ENCODE measurements at regions not wholly inside any gene's neighbourhood (a gene's known extent, or its start where the extent isn't known, plus 50 kb on each side); places are given as distances from the start of the nearest gene placed in this dataset.
A peak's percentile ranks its signal among the peaks of the same experiment; 100 is the strongest.
"Not testable (repeated sequence)": the region's sequence is repeated elsewhere in the genome, so short reads cannot be mapped to it uniquely, and the experiment has no call there.

- Histone ChIP-seq H3K9ac (ENCODE audit: low read length) (no peak overlapping the region), H3K36me3 (ENCODE audit: control insufficient read depth, insufficient read depth, low read length, severe bottlenecking) (no peaks in the 10 kb centered on the region), H3K4me1 (ENCODE audit: control insufficient read depth, insufficient read depth, low read length) (no peaks in the 10 kb centered on the region), H3K27me3 (replicated peaks; ENCODE audit: control insufficient read depth, insufficient read depth, low read length) (no peaks in the 10 kb centered on the region), H3K9me3 (ENCODE audit: control insufficient read depth, low read length) (no peaks in the 10 kb centered on the region), H3K4me3 (ENCODE audit: low read length) (no peak overlapping the region)
- no peak for DNase-seq (ENCODE audit: low read depth)
Measured at GRCh38 chr4:64821219-64821976, 412.1 kb upstream of the TECRL start.

GRCh38 chr4:64814616-64815015, 405.4 kb upstream of the TECRL start:
- H3K36me3 ChIP-seq (ENCODE audit: control insufficient read depth, insufficient read depth, low read length, severe bottlenecking) = no peaks in the 10 kb centered on the region
- no peaks in the 10 kb centered on the region for H3K4me1 ChIP-seq (ENCODE audit: control insufficient read depth, insufficient read depth, low read length)
- no peaks in the 10 kb centered on the region for H3K9me3 ChIP-seq (ENCODE audit: control insufficient read depth, low read length)
- H3K4me3 ChIP-seq (ENCODE audit: low read length) = no peak overlapping the region
- no peak for DNase-seq (ENCODE audit: low read depth)
- no peaks in the 10 kb centered on the region for H3K27me3 ChIP-seq (replicated peaks; ENCODE audit: control insufficient read depth, insufficient read depth, low read length)
- H3K9ac ChIP-seq (ENCODE audit: low read length) = no peak overlapping the region

DNA sequence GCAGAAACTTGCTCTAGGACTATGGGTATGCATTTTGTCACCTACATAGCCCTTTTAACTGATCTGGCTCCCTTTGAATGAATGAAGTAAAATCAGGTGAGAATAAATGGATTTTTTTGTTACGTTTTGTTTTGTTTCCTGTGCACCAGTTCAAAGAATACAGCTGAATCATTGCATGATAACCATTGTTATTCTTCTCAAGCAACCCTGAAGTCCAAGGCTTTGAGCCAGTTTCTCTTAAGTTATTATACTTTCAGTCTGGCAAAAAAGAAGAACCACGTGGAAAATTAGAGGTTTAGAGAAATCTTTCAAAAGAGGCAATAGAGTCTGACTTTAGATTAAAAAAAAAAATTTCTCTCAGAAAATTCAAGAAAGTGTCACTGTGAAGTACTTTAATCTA, 398.6 kb upstream of the TECRL start:
- no peaks in the 10 kb centered on the region for H3K9me3 ChIP-seq (ENCODE audit: control insufficient read depth, low read length)
- peak; percentile 46 for DNase-seq (ENCODE audit: low read depth)
- H3K4me3 ChIP-seq (ENCODE audit: low read length) = no peak overlapping the region
- no peak overlapping the region for H3K9ac ChIP-seq (ENCODE audit: low read length)
- H3K4me1 ChIP-seq (ENCODE audit: control insufficient read depth, insufficient read depth, low read length) = no peaks in the 10 kb centered on the region
- H3K36me3 ChIP-seq (ENCODE audit: control insufficient read depth, insufficient read depth, low read length, severe bottlenecking) = no peaks in the 10 kb centered on the region
- no peaks in the 10 kb centered on the region for H3K27me3 ChIP-seq (replicated peaks; ENCODE audit: control insufficient read depth, insufficient read depth, low read length)

DNA sequence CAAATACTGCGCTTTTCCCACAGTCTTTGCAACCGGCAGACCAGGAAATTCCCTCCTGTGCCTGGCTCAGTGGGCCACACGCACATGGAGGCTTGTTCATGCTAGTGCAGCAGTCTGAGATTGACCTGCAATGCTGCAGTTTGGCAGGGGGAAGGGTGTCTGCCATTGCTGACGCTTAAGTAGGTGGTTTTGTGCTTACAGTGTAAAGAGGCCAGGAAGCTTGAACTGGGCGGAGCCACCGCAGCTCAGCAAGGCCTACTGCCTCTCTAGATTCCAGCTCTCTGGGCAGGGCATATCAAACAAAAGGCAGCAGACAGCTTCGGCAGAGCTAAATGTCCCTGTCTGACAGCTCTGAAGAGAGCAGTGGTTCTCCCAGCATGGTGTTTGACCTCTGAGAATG, 390.5 kb upstream of the TECRL start:
- Histone ChIP-seq H3K27me3 (replicated peaks; ENCODE audit: control insufficient read depth, insufficient read depth, low read length) (no peaks in the 10 kb centered on the region), H3K4me3 (ENCODE audit: low read length) (no peak overlapping the region), H3K9ac (ENCODE audit: low read length) (no peak overlapping the region), H3K4me1 (ENCODE audit: control insufficient read depth, insufficient read depth, low read length) (no peaks in the 10 kb centered on the region), H3K9me3 (ENCODE audit: control insufficient read depth, low read length) (no peaks in the 10 kb centered on the region), H3K36me3 (ENCODE audit: control insufficient read depth, insufficient read depth, low read length, severe bottlenecking) (no peaks in the 10 kb centered on the region)
- no peak for DNase-seq (ENCODE audit: low read depth)

DNA sequence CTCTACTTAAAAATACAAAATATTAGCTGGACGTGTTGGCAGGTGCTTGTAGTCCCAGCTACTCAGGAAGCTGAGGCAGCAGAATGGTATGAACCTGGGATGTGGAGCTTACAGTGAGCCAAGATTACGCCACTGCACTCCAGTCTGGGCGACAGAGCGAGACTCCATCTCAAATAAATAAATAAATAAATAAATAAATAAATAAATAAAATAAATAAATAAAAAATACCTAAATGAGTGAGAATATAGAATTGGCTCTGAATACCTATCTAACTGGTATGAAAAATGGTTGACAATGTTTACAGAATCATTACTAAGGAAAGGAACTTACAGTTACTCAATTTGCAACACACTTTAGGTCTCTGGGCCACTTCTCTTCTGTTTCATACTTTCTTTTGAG, 389.6 kb upstream of the TECRL start:
- not testable (repeated sequence) for H3K4me1 ChIP-seq (ENCODE audit: control insufficient read depth, insufficient read depth, low read length); H3K36me3 ChIP-seq (ENCODE audit: control insufficient read depth, insufficient read depth, low read length, severe bottlenecking); H3K4me3 ChIP-seq (ENCODE audit: low read length); H3K9me3 ChIP-seq (ENCODE audit: control insufficient read depth, low read length); H3K27me3 ChIP-seq (replicated peaks; ENCODE audit: control insufficient read depth, insufficient read depth, low read length); H3K9ac ChIP-seq (ENCODE audit: low read length); DNase-seq (ENCODE audit: low read depth)

- no peak for DNase-seq (ENCODE audit: low read depth)
- H3K4me3 ChIP-seq (ENCODE audit: low read length) = no peak overlapping the region
Measured at GRCh38 chr4:64796581-64796980, 387.3 kb upstream of the TECRL start.

DNA sequence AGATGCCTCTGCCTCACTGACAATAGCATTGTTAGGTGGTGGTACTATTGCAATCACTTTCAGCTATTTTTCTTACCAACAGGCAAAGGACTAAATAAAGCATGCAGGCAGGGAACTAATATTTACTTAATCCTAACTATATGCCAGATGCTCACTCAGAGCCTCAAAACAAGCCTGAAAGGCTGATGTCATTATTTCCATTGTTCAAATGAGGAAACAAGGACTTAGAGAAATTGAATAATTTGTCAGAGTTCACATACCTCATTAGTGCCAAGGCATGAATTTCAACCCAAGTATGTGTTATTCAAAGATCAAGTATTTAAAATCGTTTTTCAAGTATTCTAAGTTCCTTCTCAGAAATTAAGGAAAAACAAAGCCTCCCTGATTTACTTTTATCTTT, 374.9 kb upstream of the TECRL start:
- peak; percentile 76 for DNase-seq (ENCODE audit: low read depth)
- H3K9ac ChIP-seq (ENCODE audit: low read length) = no peak overlapping the region
- H3K9me3 ChIP-seq (ENCODE audit: control insufficient read depth, low read length) = no peaks in the 10 kb centered on the region
- H3K27me3 ChIP-seq (replicated peaks; ENCODE audit: control insufficient read depth, insufficient read depth, low read length) = no peaks in the 10 kb centered on the region
- H3K4me1 ChIP-seq (ENCODE audit: control insufficient read depth, insufficient read depth, low read length) = peaks cover 10% of the 10 kb centered on the region
- no peaks in the 10 kb centered on the region for H3K36me3 ChIP-seq (ENCODE audit: control insufficient read depth, insufficient read depth, low read length, severe bottlenecking)
- H3K4me3 ChIP-seq (ENCODE audit: low read length) = no peak overlapping the region

More at GRCh38 chr4:64796581-64796980, 387.3 kb upstream of the TECRL start:
- Histone ChIP-seq H3K27me3 (replicated peaks; ENCODE audit: control insufficient read depth, insufficient read depth, low read length) (no peaks in the 10 kb centered on the region), H3K9ac (ENCODE audit: low read length) (no peak overlapping the region), H3K36me3 (ENCODE audit: control insufficient read depth, insufficient read depth, low read length, severe bottlenecking) (no peaks in the 10 kb centered on the region), H3K9me3 (ENCODE audit: control insufficient read depth, low read length) (no peaks in the 10 kb centered on the region), H3K4me1 (ENCODE audit: control insufficient read depth, insufficient read depth, low read length) (no peaks in the 10 kb centered on the region)

DNA sequence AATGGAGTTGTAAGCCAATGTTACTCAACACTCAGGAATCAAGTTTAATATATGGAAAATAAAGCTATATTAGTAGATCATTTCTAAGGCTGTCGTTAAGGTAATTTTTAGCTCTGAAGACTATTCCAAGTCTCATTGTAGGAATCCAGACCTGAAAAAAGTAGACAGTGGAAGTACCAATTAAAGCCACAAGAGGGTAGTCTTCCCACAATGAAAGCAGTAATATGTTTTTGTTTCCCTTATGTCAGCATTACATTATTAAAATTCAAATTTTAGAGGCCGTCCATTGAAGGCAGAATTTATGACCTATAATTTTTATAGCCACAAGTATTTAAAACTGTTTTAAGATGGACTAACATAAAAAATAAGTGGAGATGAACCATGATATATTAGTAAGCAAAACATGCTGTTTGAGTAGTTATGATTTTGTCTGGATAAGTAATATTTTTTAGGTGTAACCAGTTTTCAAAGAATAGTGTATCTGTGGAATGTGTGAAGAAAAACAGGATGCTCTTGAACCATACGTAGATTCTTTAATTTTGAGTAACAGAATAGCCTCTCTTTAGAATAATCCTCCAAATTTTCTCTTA, 372.6 kb upstream of the TECRL start:
- no peaks in the 10 kb centered on the region for H3K27me3 ChIP-seq (replicated peaks; ENCODE audit: control insufficient read depth, insufficient read depth, low read length)
- no peaks in the 10 kb centered on the region for H3K36me3 ChIP-seq (ENCODE audit: control insufficient read depth, insufficient read depth, low read length, severe bottlenecking)
- H3K9me3 ChIP-seq (ENCODE audit: control insufficient read depth, low read length) = no peaks in the 10 kb centered on the region
- no peak overlapping the region for H3K9ac ChIP-seq (ENCODE audit: low read length)
- no peak overlapping the region for H3K4me3 ChIP-seq (ENCODE audit: low read length)
- peaks cover 10% of the 10 kb centered on the region for H3K4me1 ChIP-seq (ENCODE audit: control insufficient read depth, insufficient read depth, low read length)
- peak; percentile 72 for DNase-seq (ENCODE audit: low read depth)

- H3K27me3 ChIP-seq (replicated peaks; ENCODE audit: control insufficient read depth, insufficient read depth, low read length) = no peaks in the 10 kb centered on the region
- H3K9me3 ChIP-seq (ENCODE audit: control insufficient read depth, low read length) = no peaks in the 10 kb centered on the region
- DNase-seq (ENCODE audit: low read depth) = no peak
Measured at GRCh38 chr4:64780664-64781063, 371.4 kb upstream of the TECRL start.

DNA sequence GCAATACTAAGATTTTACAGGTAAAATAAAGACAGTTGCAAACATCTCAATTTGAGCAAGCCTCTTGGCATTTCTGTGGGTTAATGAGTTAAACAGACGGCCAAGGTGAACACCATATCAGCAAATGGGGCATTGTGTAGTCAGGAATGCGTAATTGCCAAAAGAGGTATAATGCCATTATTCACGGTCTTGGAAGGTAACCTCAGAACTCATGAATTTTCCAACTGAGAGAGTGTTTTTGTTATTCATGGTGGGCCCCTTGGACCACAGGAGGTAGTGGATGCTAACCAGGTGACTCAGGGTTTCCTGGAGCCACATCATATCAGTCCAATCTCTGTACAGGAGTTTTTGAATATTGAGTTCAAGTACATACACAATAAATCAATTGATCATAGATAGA, 368.0 kb upstream of the TECRL start:
- DNase-seq (ENCODE audit: low read depth) = no peak
- H3K9ac ChIP-seq (ENCODE audit: low read length) = no peak overlapping the region
- H3K27me3 ChIP-seq (replicated peaks; ENCODE audit: control insufficient read depth, insufficient read depth, low read length) = no peaks in the 10 kb centered on the region

More at GRCh38 chr4:64780664-64781063, 371.4 kb upstream of the TECRL start:
- Histone ChIP-seq H3K36me3 (ENCODE audit: control insufficient read depth, insufficient read depth, low read length, severe bottlenecking) (no peaks in the 10 kb centered on the region), H3K4me3 (ENCODE audit: low read length) (no peak overlapping the region), H3K9ac (ENCODE audit: low read length) (no peak overlapping the region), H3K4me1 (ENCODE audit: control insufficient read depth, insufficient read depth, low read length) (peaks cover 10% of the 10 kb centered on the region)

DNA sequence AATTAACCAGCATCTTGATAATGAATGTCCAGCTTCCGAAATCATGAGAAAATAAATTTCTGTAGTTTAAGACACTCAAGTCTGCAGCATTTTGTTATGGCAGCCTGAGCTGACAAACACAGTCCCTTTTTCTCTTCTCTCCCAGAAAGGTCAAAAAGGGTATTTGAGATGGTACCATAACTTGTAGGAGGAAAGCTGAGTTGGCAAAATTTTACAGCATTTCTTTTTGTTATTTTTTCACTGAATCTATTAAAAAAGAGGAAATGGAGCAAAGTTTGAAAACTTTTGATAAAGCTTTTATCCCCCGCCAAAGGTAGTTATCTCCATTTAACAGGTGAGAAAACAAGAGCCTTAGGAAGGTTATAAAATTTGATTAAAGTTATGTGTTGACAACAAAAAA, 367.6 kb upstream of the TECRL start:
- H3K9me3 ChIP-seq (ENCODE audit: control insufficient read depth, low read length) = no peaks in the 10 kb centered on the region
- H3K4me3 ChIP-seq (ENCODE audit: low read length) = no peak overlapping the region
- no peaks in the 10 kb centered on the region for H3K36me3 ChIP-seq (ENCODE audit: control insufficient read depth, insufficient read depth, low read length, severe bottlenecking)
- H3K27me3 ChIP-seq (replicated peaks; ENCODE audit: control insufficient read depth, insufficient read depth, low read length) = no peaks in the 10 kb centered on the region
- H3K9ac ChIP-seq (ENCODE audit: low read length) = no peak overlapping the region
- DNase-seq (ENCODE audit: low read depth) = no peak
- no peaks in the 10 kb centered on the region for H3K4me1 ChIP-seq (ENCODE audit: control insufficient read depth, insufficient read depth, low read length)

More for the DNA sequence above, 368.0 kb upstream of the TECRL start:
- Histone ChIP-seq H3K36me3 (ENCODE audit: control insufficient read depth, insufficient read depth, low read length, severe bottlenecking) (no peaks in the 10 kb centered on the region), H3K4me3 (ENCODE audit: low read length) (no peak overlapping the region), H3K4me1 (ENCODE audit: control insufficient read depth, insufficient read depth, low read length) (no peaks in the 10 kb centered on the region), H3K9me3 (ENCODE audit: control insufficient read depth, low read length) (no peaks in the 10 kb centered on the region)

Measured in adipocyte (in vitro differentiated cells).